22Rv1 (cell line): ENCODE measurements at regions not wholly inside any gene's neighbourhood (a gene's known extent, or its start where the extent isn't known, plus 50 kb on each side); places are given as distances from the start of the nearest gene placed in this dataset.

ENCODE experiments used
- H3K27ac ChIP-seq: fragments of 450-650 bp; 2 replicates; pipeline ENCODE4 v1.5.1; 2017
- CTCF ChIP-seq: fragments of 450-650 bp; IDR thresholded peaks from 2 replicates; pipeline ENCODE4 v1.5.1; 2017; ENCODE audit warnings: mild to moderate bottlenecking
- ZFX ChIP-seq: fragments of 450-650 bp; IDR thresholded peaks from 2 replicates; pipeline ENCODE4 v1.6.1; 2017; ENCODE audit warnings: antibody characterized with exemption, borderline replicate concordance

- no peak for TF ChIP-seq CTCF
- no peak for TF ChIP-seq ZFX
These were observed 648.3 kb upstream of the CFAP20DC start for GRCh38 chr3:59698091-59698490.

GRCh38 chr3:59696783-59697182, 647.0 kb upstream of the CFAP20DC start:
- H3K27ac ChIP-seq: no peak overlapping the region
- TF ChIP-seq ZFX (no peak), CTCF (no peak)

More at GRCh38 chr3:59698091-59698490, 648.3 kb upstream of the CFAP20DC start:
- H3K27ac ChIP-seq: no peak overlapping the region

GRCh38 chr3:59695860-59696259, 646.0 kb upstream of the CFAP20DC start:
- TF ChIP-seq CTCF: no peak

GRCh38 chr3:59692117-59692516, 642.3 kb upstream of the CFAP20DC start:
- no peak for TF ChIP-seq CTCF
- no peak for TF ChIP-seq ZFX
- no peak overlapping the region for H3K27ac ChIP-seq

More at GRCh38 chr3:59695860-59696259, 646.0 kb upstream of the CFAP20DC start:
- no peak overlapping the region for H3K27ac ChIP-seq

GRCh38 chr3:59690886-59691285, 641.1 kb upstream of the CFAP20DC start:
- H3K27ac ChIP-seq: no peak overlapping the region
- TF ChIP-seq ZFX (no peak), CTCF (no peak)

- no peak overlapping the region for H3K27ac ChIP-seq
- TF ChIP-seq CTCF (no peak), ZFX (no peak)
These were observed 638.8 kb upstream of the CFAP20DC start for GRCh38 chr3:59688636-59689035.

- TF ChIP-seq ZFX: no peak
- no peak for TF ChIP-seq CTCF
- H3K27ac ChIP-seq: no peak overlapping the region
These were observed 635.6 kb upstream of the CFAP20DC start for GRCh38 chr3:59685432-59685831.
